ENCODE measurements at regions not wholly inside any gene's neighbourhood (a gene's known extent, or its start where the extent isn't known, plus 50 kb on each side); places are given as distances from the start of the nearest gene placed in this dataset.

- TF ChIP-seq CTCF (IDR thresholded peaks at IDR 0.05) (no peak), POLR2AphosphoS5 (IDR thresholded peaks at IDR 0.05) (no peak), POLR2A (IDR thresholded peaks at IDR 0.05) (no peak)
Observed at GRCh38 chr1:90573736-90574135, 143.4 kb downstream of the BARHL2 start.

Data from breast epithelium (tissue), 3 donors.